ENCODE measurements at regions not wholly inside any gene's neighbourhood (a gene's known extent, or its start where the extent isn't known, plus 50 kb on each side); places are given as distances from the start of the nearest gene placed in this dataset.

DNA sequence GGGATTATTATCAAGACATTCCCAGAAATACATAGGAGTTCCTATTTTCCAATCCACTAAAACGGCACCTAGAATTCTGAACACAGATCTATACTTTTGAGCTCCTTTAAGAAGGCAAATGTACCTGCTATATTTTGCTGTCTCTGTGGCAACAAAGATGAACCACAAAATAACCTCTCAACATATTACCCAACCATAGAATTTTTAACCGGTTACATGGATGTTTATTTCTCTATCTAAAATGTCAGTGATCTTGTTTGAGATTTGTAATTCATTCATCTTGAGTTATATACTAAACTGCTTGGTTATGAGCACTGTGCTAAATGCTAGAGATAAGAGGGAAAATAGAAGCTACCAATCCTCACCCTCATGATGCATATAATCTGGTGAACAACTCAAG, 117.5 kb upstream of the HMGCLL1 start:
- DNase-seq = no peak

DNA sequence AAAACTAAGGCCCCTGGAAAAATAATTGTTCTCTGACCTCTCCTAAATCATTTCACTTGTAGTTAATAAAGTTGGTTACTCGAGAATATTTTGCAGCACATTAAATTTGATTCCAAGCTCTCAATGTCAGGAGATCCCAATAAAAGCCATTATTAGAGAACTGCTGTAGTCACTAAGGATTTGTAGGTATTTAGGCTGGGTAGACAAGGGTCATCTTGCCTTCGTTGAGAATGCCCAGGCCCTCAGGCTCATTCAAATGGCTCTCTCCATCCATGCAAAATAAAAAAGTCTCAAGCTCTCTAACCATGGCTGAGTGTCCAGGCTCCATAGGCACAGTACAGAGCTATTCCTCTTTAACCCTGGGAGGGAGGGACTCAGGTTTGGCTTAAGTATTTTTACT, 117.0 kb upstream of the HMGCLL1 start:
- no peak for DNase-seq

DNA sequence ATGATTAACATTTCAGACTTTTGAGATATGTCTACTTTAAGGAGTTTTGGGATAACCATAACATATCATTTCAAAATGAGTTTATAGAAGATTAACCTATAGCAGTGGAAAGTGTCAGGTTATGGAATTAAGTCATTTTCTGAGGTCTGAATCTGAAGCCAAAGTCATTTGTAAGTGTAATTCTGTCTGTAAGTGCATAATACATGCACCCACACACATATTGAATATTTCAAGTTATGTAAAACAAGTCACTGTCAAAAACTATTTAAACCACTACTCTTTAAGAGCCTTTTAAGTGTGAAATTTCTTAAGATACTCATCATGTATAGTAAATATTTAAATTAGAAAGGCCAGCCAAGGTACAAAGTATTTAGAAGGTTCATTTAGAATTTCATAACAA, 115.8 kb upstream of the HMGCLL1 start:
- DNase-seq = no peak

DNA sequence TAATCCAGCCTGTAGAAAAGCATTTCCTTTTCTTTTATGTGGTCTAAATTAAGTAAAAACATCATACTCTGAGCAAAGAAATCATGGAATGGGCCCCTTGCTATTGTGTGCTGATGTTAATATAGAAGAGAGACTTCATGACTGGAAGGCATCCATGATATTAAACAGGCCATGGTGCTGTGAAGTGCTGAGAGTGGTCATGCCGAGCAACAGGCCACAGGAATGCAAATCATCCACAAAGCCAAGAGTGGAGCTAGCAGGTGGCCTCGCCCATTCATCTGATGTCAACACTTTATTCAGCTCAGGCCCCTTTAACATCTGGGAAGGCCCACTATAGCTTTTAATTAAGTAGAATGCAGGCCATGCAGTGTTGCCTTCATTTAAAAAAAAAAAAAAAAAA, 115.2 kb upstream of the HMGCLL1 start:
- DNase-seq = peak in 1 of 3 donors; percentile 59

DNA sequence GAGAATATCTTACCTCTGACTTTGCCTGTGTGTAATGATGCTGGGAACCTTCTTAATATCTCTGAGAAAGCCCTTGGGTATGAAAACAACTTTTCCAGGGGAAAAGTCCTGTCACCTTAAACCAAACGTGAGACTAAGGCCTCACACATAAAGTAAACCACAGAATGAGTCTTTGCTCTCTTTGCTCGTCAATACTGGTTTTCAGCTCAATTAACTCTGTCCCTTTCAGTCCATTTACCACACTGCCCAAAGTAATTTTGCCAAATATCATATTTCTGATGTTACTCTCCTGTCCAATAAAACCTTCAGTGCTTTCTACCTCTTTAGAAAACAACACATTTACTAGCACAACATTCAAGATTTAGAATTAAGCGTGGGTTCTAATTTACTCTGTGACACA, 100.5 kb upstream of the HMGCLL1 start:
- no peak for DNase-seq

DNA sequence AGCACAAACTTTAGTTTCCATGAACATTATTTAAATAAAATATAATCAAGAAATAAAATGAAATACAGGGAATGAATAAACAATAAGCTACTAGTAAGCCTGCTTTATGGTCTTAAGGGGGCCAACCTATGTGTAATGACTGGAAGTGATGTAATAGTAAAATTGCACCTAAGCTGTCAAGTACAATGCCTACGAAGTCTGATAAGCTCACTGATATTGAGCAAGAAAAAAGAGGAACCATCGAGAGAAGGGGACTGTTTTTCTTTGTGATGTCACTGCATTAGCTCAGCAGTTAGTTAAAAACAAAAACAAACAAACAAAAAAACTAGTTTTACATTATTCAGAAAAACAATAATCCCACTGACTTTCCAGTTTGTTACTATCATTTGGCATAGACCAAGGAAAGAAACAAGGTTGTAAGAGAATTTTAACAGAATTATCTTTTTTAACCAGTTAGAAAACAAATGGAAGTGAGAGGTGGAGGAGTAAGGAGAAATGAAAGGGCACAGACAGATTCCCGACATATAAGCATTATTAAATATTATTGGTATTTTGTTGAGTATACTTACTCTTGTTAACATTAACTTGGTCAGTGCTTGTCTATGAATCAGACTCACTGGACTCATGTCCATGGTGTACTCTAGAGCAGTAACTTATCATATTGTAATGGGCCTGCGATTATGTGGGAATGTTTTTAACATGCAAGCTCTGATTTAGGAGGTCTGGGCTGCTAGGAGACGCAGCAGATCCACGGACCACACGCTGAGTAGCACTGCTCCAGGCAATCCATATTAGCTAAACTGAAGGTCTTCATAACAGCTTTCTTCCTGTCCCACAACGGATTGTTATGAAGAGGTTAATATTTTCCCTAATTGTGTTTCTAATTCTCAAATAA, 99.6 kb upstream of the HMGCLL1 start:
- no peak for DNase-seq

DNA sequence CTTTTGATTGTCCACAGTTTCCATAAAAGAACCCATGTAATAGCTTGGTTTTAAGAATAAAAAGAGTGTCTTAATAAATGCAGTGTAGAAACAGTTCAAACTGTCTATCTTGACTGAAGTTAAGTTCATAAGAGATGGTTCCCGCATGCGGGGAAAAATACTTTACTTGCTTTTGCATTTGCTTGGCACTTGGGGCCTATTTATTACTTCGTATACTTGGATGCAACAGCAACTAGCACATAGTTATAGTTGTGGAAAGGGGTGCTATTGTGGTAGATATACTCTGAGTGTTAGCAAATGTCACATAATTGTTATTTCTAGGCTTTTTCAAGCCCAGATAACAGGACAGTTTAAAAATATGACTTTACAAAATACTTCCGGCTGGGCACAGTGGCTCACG, 97.7 kb upstream of the HMGCLL1 start:
- no peak for DNase-seq

DNA sequence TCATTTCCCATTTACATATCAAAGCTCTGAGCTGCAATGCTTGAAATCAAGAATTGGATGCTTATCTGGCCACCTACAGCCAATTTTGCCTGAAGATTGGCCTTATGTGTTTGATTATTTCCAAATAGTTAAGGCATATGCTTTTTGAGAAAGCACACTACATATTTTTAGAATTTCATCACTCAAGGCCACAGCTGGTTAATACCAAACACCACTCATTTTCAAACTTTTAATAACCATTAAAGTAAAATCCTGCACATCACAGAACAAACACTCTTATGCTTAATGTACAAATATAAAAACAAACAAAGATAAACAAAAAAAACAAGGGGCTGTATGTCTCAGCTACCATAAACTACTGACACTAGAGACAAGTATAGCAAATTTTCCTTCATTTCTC, 96.9 kb upstream of the HMGCLL1 start:
- DNase-seq = no peak

DNA sequence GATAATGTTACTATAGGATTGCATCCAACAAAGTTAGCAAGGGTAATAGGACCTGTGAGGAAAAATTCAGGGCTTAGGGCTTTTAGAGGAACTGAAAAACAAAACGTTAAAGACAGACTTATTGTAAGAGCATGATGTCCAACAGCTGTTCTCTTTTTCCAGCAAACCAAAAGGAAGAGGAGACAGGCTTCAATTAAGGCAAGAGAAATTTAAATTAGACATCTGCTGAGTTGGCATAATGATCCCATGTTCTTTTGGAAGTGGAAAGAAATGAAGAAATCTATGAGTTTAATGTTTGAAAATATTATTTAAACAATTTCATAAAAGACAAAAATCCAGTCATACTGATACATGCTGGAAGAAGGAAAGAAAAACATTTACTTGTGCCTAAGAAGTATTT, 95.7 kb upstream of the HMGCLL1 start:
- peak in 1 of 3 donors; percentile 23 for DNase-seq

DNA sequence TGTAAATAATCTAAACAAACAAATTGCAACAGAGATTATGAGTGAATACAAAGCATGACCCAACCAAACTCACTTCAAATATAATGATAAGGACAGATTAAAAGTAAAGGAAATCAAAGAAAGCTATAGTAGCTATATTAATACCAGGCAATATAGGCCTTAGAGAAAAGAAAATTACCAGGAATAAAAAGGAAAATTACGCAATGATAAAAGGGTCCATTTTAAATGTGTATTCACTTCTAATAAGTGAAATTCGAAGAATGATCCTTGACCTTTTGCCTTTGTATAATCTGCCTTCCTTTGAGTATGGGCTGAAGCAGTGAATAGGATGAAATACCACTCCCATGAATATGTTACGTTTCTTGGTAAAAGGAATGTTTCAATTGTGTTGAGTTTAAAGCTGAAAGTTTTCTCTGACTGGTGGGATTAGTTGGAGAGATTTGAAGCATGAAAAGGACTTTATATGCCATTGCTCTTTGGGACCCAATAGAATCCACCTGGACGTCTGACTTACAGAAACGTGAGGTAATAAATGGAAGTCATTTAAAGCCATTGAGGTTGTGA, 91.9 kb upstream of the HMGCLL1 start:
- DNase-seq = no peak

DNA sequence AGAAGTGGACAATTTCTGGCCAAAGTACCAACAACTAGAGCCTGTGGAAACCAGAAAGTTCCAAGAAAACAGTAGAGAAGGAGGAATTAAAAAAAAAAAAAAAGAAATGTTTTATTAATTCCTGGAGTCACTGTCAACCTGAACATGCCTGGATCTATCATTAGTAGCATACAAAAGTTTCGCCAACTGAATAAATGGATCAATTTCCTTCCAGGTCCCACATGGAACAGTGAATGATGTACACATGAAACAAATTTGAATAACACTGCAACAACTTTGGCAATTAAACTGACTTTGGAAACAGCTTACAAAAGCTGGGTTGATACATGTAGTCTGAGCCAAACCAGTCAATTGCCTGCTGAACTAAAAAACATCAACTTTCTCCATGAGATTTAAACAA, 90.0 kb upstream of the HMGCLL1 start:
- peak in 2 of 3 donors; percentile 63 to 79 for DNase-seq

DNA sequence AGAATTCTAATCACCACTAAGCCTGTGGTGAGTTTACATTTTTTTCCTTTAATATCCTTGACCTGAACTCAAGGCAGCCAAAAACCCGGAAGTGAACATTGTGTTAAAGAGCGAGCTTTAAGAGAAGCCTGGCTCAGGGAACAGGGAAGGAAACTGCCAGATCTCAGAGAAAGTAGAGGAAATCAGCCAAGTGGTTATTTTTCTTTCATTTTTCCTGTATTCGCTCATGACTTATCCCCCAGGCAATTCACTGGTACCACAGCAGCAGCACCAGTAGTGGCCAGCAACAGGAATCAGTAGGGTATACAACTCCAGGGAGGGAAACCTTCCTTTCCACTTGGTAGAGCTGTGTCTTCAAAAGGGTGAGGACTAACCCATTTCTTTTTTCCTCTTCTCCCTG, 89.6 kb upstream of the HMGCLL1 start:
- peak in 2 of 3 donors; percentile 39 to 72 for DNase-seq

DNA sequence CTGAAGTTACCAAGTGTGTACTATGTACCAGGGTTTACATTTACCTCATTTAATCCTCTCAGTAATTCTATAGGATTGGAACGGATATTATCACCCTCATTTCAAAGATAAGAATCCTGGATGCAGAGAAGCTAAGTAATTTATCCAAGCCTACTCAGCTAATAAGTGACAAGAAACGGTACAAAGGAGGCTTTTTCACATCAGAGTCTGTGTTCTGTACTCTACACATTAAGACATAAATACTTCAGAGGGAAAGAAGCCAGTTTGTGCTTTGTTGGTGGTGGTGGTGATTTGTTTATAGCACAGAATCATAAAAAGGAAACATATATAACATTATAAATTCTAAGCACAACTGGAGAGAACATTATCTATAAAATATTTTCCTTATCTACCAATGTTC, 88.3 kb upstream of the HMGCLL1 start:
- no peak for DNase-seq

DNA sequence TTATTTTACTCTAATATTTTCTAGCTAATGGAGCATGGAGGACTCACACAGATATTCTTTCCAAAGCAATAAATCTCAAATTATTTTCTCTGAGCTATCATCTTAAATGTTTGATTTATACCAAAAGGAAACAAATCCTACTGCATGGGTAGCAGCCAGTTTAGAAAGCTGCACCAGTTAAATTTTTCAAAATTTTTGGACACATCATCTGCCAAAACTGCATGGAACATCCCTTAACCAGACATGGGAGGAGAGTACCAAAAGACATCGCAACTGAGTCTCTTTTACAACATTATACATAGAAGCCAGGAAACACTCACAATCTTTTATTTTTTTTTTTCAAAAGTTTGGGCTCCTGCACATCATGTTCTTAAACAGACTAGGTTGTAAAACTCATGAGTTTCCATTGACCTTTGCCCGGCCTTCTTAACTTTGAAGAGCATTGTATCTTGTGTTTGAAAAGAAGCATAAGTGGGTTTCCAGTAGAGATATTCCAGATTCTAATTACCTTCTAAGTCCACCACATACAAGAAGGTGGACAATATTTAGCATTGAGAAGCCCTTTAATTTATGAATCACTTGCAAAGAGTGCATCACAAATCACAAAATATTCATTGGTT, 87.7 kb upstream of the HMGCLL1 start:
- peak in 2 of 3 donors; percentile 44 to 66 for DNase-seq

DNA sequence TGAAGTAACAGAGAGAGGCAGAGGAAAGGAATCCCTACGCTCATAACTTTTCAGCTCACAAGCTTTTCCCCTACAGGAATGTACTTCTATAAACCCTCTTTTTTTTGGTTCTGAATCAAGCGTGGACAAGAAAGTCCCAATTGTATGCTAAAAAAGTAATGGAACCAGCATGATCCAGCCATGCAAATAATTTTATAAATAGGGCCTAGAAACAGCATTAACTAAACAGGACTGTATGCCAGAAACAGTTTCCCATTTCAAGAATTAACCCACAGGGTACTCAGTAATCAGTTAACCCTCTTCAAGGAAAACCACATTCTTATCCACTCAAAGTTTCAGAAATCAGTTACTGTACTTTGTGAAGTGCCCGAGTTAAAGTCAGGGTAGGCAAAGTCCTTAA, 87.0 kb upstream of the HMGCLL1 start:
- DNase-seq = peak; percentile 41 to 85 (median 56)

DNA sequence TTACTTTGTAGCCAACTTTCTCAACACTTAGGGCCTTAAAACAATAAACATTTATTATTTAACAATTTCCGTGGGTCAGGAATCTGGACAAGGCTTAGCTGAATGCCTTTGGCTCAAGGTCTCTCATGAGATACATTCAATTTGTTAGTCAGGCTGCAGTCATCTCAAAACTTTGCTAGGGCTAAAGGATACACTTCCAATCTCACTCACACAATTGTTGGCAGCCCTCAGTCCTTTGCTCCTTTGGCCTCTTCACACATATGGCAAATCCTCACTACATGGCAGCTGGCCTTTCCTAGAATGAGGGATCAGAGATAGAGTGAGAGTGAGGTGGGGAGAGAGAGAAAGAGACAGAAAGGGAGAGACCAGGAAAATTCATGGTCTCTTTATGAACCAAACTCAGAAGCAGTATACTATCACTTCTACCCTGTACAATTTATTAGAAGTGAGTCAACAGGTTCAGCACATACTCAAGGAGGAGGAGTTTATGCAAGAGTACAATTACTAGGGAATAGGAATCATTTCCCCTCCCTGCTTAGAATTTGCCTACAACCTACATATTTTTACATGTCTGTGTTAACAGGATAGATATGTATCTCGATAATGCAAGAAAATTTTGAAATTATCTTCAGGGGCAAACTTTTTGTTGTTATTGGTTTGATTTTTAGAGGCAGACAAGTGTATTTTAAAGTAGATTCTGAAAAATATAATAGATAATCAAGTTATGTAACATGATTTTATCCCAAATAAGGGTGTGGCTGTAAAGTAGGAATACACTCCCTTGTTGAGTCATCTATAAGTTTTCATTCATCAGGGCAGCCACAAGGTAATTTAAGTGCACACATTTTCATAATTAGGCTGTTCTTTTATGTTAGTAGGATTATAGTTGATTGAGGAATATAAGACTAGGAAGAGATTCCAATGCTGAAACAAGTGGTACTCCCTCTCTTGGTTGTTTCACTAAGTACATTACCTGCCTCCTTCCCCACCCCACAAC, 85.9 kb upstream of the HMGCLL1 start:
- peak in 2 of 3 donors; percentile 34 to 67 for DNase-seq

DNA sequence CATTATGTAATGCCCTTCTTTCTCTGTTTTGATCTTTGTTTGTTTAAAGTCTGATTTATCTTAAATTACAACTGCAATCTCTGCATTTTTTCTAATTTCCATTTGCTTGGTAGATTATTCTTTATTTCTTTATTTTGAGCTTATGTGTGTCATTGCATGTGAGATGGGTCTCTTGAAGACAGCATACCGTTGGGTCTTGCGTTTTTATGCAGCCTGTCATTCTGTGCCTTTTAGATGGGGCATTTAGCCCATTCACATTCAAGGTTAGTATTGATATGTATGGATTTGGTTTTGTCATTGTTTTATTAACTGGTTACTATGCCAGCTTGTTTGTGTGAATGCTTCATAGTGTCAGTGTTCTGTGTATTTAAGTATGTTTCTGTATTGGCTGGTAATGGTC, 84.9 kb upstream of the HMGCLL1 start:
- no peak for DNase-seq

DNA sequence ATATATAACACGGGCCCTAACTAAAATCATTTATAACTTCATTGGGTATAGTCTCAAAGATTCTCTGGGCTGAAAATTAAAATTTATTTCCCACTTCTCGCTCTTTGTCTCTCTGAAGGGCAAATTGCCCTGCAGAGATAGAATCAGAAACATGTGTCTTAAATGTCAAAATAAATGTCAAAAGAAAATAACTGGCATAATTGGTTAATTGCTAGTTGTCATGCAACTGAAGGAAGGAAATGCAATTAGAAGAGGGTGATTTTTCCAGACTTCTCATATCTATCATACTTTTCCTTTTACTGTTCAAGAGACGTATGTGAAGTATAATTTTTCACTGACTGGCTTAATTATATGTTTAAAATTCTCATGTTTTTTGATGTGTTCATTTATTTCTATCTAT, 80.3 kb upstream of the HMGCLL1 start:
- DNase-seq = no peak

DNA sequence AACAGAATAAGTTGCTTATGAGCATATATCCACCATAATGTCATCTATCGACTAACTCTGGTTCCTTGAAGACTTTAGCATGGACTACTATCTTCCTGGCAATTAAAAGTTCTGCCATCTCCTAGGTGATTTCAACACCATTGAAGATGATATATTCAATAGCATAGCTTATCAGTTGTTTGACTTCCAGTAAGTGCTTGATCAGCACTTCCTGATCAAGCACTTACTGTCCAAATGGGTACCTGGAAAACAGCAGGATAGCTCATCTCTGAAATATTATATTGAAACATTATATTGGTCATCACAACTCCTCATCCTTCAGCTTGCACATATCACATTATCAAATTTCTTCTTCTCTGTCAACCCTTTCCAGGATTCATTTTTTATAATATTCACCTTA, 75.5 kb upstream of the HMGCLL1 start:
- no peak for DNase-seq

DNA sequence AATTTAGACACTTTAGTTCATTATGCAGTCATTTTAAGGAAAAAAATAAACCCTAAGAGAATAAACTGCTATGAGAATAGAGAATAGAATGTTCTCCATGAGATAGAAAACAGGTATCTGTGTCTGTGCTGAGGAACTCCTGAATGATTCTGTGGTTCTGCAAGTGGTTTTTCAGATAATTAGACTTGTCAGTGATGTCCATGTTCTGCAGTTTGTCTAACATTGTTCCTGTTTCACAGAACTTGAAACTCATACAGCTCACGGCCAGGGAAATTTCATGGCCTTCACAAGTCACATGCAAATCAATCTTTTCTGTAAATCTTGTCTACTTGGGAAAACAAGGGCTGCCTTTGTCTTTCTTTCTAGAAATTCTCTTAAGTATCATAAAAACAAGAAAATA, 73.4 kb upstream of the HMGCLL1 start:
- no peak for DNase-seq

DNA sequence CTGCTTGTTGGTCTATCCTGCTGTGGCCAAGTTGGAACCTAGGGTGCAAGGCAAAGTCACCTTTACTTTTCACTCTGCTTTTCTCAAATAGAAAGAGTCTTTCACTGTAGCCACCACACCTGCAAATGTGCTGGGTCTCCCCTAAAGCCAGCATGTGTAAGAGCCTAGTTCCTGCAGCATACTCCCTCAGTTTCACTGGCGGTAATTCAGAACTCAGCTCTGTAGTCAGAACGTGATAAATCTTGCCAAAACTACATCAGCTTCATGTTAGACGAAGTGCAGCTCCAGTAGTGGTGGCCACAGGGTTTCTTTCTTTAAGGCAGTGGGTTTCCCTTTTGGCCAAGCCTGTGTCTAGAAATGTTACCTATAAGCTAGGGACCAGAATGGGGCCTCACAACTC, 72.0 kb upstream of the HMGCLL1 start:
- DNase-seq = no peak

DNA sequence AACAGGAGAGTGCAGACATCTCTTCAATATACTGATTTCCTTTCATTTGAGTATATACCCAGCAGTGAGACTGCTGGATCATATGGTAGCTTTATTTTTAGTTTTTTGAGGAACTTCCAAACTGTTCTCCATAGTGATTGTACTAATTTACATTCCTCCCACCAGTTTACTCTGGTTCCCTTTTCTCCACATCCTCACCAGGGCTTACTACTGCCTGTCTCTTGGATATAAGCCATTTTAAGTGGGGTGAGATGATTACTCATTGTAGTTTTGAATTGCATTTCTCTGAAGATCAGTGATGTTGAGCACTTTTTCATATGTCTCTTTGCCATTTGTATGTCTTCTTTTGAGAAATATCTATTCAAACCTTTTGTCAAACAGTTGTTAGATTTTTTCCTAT, 64.9 kb upstream of the HMGCLL1 start:
- no peak for DNase-seq
